A549 (cell line): ENCODE measurements at regions not wholly inside any gene's neighbourhood (a gene's known extent, or its start where the extent isn't known, plus 50 kb on each side); places are given as distances from the start of the nearest gene placed in this dataset.

Experiments
- EP300 ChIP-seq, 2 experiments: fragments of >200 bp; sonication (Bioruptor Twin); formaldehyde crosslinking; IDR thresholded peaks; 2 replicates in 1 of 2; 3 replicates in 1 of 2; pipeline ENCODE4 v1.6.1; 2016 to 2017
- FOXS1 ChIP-seq: fragments of 250-450 bp; sonication (Bioruptor Pico); IDR thresholded peaks from 2 replicates; pipeline ENCODE4 v1.5.0; 2020; ENCODE audit warnings: mild to moderate bottlenecking, moderate library complexity
- HOXA7 ChIP-seq: fragments of 250-450 bp; sonication (Bioruptor Pico); IDR thresholded peaks from 2 replicates; pipeline ENCODE4 v1.5.0; 2020; ENCODE audit warnings: mild to moderate bottlenecking, moderate library complexity
- KDM1A ChIP-seq: fragments of 200-600 bp; sonication (generic); IDR thresholded peaks from 2 replicates; pipeline ENCODE4 v1.6.1; 2016; ENCODE audit warnings: low read depth, mild to moderate bottlenecking
- MAZ ChIP-seq: fragments of 150-350 bp; IDR thresholded peaks from 2 replicates; pipeline ENCODE4 v1.6.1; 2014; ENCODE audit warnings: antibody characterized with exemption, low read depth, low read length, borderline replicate concordance
- NPAS2 ChIP-seq: fragments of 250-450 bp; sonication (Bioruptor Pico); IDR thresholded peaks from 2 replicates; pipeline ENCODE4 v1.8.0; 2022; ENCODE audit warnings: mild to moderate bottlenecking, moderate library complexity, borderline replicate concordance
- POLR2A ChIP-seq: IDR thresholded peaks from 2 replicates; pipeline ENCODE4 v1.6.1; 2012; ENCODE audit warnings: mild to moderate bottlenecking, low read length
- RAD21 ChIP-seq, 2 experiments: fragments of >200 bp in 1 of 2; sonication (Bioruptor Twin) in 1 of 2; formaldehyde crosslinking in 1 of 2; IDR thresholded peaks in 1 of 2; conservative IDR thresholded peaks in 1 of 2; 2 replicates in 1 of 2; 3 replicates in 1 of 2; pipeline ENCODE4 v1.6.1; 2012 to 2018; ENCODE audit warnings: inconsistent platforms in 1 of 2
- TF ChIP-seq, protein P1 (sequence below): fragments of >200 bp; sonication (Bioruptor Twin); formaldehyde crosslinking; IDR thresholded peaks from 3 replicates; pipeline ENCODE4 v1.5.1; 2016
- TF ChIP-seq, protein P2 (sequence below): IDR thresholded peaks from 2 replicates; pipeline ENCODE4 v1.6.1; 2012
- TF ChIP-seq, protein P3 (sequence below): fragments of 200-600 bp; sonication (generic); IDR thresholded peaks from 2 replicates; pipeline ENCODE4 v1.6.1; 2016; ENCODE audit warnings: antibody characterized with exemption, mild to moderate bottlenecking, moderate library complexity
- TF ChIP-seq, protein P4 (sequence below): fragments of 250-450 bp; sonication (Bioruptor Pico); IDR thresholded peaks from 2 replicates; pipeline ENCODE4 v1.5.0; 2021; ENCODE audit warnings: mild to moderate bottlenecking, moderate library complexity, borderline replicate concordance

DNA sequence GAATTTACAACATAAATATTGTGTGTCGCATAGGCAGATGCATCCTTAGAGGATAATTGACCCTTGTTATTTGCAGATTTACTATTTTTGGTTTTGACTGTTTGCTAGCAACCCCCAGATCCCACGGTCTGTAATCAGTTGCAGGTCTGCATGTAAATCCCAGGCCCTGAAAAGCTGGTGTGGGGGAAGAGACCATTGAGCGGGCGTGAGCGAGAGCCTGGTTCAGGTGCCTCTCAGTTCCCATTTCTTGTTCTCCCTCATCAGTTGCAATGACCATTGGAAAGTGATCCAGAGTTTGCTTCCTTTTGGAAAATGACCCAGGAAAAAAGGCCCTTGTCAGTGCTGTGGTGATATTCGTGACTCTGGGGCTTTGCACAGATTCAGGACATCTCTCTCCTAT lies 238.9 kb downstream of the UACA start:
- TF ChIP-seq HOXA7 (no peak), RAD21 (conservative IDR thresholded peaks at IDR 0.05 in 1 of 2, IDR thresholded peaks at IDR 0.05 in 1 of 2) (no peak), POLR2A (no peak), EP300 (IDR thresholded peaks at IDR 0.05) (no peak), FOXS1 (CRISPR knock-in tag) (no peak), KDM1A (no peak), MAZ (no peak), NPAS2 (CRISPR knock-in tag) (no peak)
- TF ChIP-seq, protein P1, sequence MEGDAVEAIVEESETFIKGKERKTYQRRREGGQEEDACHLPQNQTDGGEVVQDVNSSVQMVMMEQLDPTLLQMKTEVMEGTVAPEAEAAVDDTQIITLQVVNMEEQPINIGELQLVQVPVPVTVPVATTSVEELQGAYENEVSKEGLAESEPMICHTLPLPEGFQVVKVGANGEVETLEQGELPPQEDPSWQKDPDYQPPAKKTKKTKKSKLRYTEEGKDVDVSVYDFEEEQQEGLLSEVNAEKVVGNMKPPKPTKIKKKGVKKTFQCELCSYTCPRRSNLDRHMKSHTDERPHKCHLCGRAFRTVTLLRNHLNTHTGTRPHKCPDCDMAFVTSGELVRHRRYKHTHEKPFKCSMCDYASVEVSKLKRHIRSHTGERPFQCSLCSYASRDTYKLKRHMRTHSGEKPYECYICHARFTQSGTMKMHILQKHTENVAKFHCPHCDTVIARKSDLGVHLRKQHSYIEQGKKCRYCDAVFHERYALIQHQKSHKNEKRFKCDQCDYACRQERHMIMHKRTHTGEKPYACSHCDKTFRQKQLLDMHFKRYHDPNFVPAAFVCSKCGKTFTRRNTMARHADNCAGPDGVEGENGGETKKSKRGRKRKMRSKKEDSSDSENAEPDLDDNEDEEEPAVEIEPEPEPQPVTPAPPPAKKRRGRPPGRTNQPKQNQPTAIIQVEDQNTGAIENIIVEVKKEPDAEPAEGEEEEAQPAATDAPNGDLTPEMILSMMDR, result no peak
- TF ChIP-seq, protein P2, sequence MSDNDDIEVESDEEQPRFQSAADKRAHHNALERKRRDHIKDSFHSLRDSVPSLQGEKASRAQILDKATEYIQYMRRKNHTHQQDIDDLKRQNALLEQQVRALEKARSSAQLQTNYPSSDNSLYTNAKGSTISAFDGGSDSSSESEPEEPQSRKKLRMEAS, result no peak
- TF ChIP-seq, protein P3, sequence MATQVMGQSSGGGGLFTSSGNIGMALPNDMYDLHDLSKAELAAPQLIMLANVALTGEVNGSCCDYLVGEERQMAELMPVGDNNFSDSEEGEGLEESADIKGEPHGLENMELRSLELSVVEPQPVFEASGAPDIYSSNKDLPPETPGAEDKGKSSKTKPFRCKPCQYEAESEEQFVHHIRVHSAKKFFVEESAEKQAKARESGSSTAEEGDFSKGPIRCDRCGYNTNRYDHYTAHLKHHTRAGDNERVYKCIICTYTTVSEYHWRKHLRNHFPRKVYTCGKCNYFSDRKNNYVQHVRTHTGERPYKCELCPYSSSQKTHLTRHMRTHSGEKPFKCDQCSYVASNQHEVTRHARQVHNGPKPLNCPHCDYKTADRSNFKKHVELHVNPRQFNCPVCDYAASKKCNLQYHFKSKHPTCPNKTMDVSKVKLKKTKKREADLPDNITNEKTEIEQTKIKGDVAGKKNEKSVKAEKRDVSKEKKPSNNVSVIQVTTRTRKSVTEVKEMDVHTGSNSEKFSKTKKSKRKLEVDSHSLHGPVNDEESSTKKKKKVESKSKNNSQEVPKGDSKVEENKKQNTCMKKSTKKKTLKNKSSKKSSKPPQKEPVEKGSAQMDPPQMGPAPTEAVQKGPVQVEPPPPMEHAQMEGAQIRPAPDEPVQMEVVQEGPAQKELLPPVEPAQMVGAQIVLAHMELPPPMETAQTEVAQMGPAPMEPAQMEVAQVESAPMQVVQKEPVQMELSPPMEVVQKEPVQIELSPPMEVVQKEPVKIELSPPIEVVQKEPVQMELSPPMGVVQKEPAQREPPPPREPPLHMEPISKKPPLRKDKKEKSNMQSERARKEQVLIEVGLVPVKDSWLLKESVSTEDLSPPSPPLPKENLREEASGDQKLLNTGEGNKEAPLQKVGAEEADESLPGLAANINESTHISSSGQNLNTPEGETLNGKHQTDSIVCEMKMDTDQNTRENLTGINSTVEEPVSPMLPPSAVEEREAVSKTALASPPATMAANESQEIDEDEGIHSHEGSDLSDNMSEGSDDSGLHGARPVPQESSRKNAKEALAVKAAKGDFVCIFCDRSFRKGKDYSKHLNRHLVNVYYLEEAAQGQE, result no peak
- TF ChIP-seq, protein P4, sequence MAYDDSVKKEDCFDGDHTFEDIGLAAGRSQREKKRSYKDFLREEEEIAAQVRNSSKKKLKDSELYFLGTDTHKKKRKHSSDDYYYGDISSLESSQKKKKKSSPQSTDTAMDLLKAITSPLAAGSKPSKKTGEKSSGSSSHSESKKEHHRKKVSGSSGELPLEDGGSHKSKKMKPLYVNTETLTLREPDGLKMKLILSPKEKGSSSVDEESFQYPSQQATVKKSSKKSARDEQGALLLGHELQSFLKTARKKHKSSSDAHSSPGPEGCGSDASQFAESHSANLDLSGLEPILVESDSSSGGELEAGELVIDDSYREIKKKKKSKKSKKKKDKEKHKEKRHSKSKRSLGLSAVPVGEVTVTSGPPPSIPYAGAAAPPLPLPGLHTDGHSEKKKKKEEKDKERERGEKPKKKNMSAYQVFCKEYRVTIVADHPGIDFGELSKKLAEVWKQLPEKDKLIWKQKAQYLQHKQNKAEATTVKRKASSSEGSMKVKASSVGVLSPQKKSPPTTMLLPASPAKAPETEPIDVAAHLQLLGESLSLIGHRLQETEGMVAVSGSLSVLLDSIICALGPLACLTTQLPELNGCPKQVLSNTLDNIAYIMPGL (CRISPR knock-in tag), result no peak
